ENCODE measurements at regions not wholly inside any gene's neighbourhood (a gene's known extent, or its start where the extent isn't known, plus 50 kb on each side); places are given as distances from the start of the nearest gene placed in this dataset.

GRCh38 chr1:220386494-220387195, 114.4 kb upstream of the RAB3GAP2 start:
- Histone ChIP-seq H3K4me3 (no peak overlapping the region), H3K27ac (no peak overlapping the region)
- no peak for DNase-seq (ENCODE audit: low spot score)
- TF ChIP-seq CTCF (IDR thresholded peaks at IDR 0.05), result no peak

GRCh38 chr1:220385158-220385557, 112.9 kb upstream of the RAB3GAP2 start:
- Histone ChIP-seq H3K27ac (no peak overlapping the region), H3K4me3 (no peak overlapping the region)
- TF ChIP-seq CTCF (IDR thresholded peaks at IDR 0.05), result no peak
- no peak for DNase-seq (ENCODE audit: low spot score)

- Histone ChIP-seq H3K27ac (no peak overlapping the region), H3K4me3 (no peak overlapping the region)
- DNase-seq (ENCODE audit: low spot score), result no peak
- TF ChIP-seq CTCF (IDR thresholded peaks at IDR 0.05), result no peak
Measured at GRCh38 chr1:220382994-220383393, 110.7 kb upstream of the RAB3GAP2 start.

GRCh38 chr1:220380885-220381284, 108.6 kb upstream of the RAB3GAP2 start:
- no peak overlapping the region for H3K27ac ChIP-seq
- DNase-seq (ENCODE audit: low spot score), result no peak
- H3K4me3 ChIP-seq, result no peak overlapping the region
- no peak for TF ChIP-seq CTCF (IDR thresholded peaks at IDR 0.05)

- no peak for DNase-seq (ENCODE audit: low spot score)
- H3K4me3 ChIP-seq, result no peak overlapping the region
- no peak for TF ChIP-seq CTCF (IDR thresholded peaks at IDR 0.05)
Measured at GRCh38 chr1:220378571-220379302, 106.5 kb upstream of the RAB3GAP2 start.

GRCh38 chr1:220375715-220376114, 103.5 kb upstream of the RAB3GAP2 start:
- no peak overlapping the region for H3K27ac ChIP-seq
- no peak for TF ChIP-seq CTCF (IDR thresholded peaks at IDR 0.05)
- no peak for DNase-seq (ENCODE audit: low spot score)
- H3K4me3 ChIP-seq, result no peak overlapping the region

More at GRCh38 chr1:220378571-220379302, 106.5 kb upstream of the RAB3GAP2 start:
- no peak overlapping the region for H3K27ac ChIP-seq

GRCh38 chr1:220374449-220374848, 102.2 kb upstream of the RAB3GAP2 start:
- TF ChIP-seq CTCF (IDR thresholded peaks at IDR 0.05), result no peak
- H3K27ac ChIP-seq, result no peak overlapping the region
- no peak overlapping the region for H3K4me3 ChIP-seq
- no peak for DNase-seq (ENCODE audit: low spot score)

Measured in coronary artery (tissue), 2 donors.